HEK293 (cell line): ENCODE measurements at regions not wholly inside any gene's neighbourhood (a gene's known extent, or its start where the extent isn't known, plus 50 kb on each side); places are given as distances from the start of the nearest gene placed in this dataset.

Experiments
- CTCF ChIA-PET: fragments of 350-600 bp; formaldehyde crosslinking; extraction: SDS; loops from one replicate; lab custom pipeline; 2021; ENCODE audit warnings: antibody characterized with exemption; lab: Yijun Ruan, JAX
- POLR2A ChIA-PET: fragments of 300-600 bp; formaldehyde crosslinking; extraction: SDS; loops from one replicate; lab custom pipeline; 2020; ENCODE audit warnings: antibody characterized with exemption, inconsistent platforms; lab: Yijun Ruan, JAX
- H3K27ac ChIP-seq: fragments of 200-500 bp; sonication (Bioruptor generic); 2 replicates; pipeline ENCODE4 v1.5.1; 2014; ENCODE audit warnings: low read depth, low read length, control low read depth, inconsistent platforms; ENCODE audit errors: extremely low read depth
- H3K36me3 ChIP-seq, 2 experiments: fragments of 200-500 bp in 1 of 2; sonication (Bioruptor generic) in 1 of 2; 1 replicate in 1 of 2; 2 replicates in 1 of 2; pipeline ENCODE4 v1.5.1; 2014 to 2017; ENCODE audit warnings: inconsistent platforms in 2 of 2, low read length in 2 of 2; ENCODE audit not compliant: control insufficient read depth in 2 of 2, insufficient read depth in 1 of 2
- H3K4me1 ChIP-seq: fragments of 200-500 bp; sonication (Bioruptor generic); 2 replicates; pipeline ENCODE4 v1.5.1; 2014; ENCODE audit warnings: mild to moderate bottlenecking, low read length, inconsistent platforms; ENCODE audit not compliant: control insufficient read depth, insufficient read depth
- H3K4me3 ChIP-seq: 2 replicates; pipeline ENCODE4 v1.5.1; 2011; ENCODE audit warnings: low read depth, mild to moderate bottlenecking, control low read depth, low read length, moderate library complexity
- H3K9me3 ChIP-seq: fragments of 200-500 bp; sonication (Bioruptor generic); 2 replicates; pipeline ENCODE4 v1.5.1; 2014; ENCODE audit warnings: low read depth, low read length, inconsistent platforms; ENCODE audit not compliant: control insufficient read depth, insufficient read depth
- ZBTB48 ChIP-seq: fragments of 450-650 bp; formaldehyde crosslinking; IDR thresholded peaks from 2 replicates; pipeline ENCODE4 v1.5.1; 2016; ENCODE audit warnings: missing biosample characterization, missing genetic modification characterization
- ZNF138 ChIP-seq: fragments of 450-650 bp; formaldehyde crosslinking; IDR thresholded peaks from 2 replicates; pipeline ENCODE4 v1.5.1; 2016; ENCODE audit warnings: missing biosample characterization, missing genetic modification characterization, borderline replicate concordance
- ZNF335 ChIP-seq: fragments of 450-650 bp; formaldehyde crosslinking; conservative IDR thresholded peaks from 2 replicates; pipeline ENCODE4 v1.5.1; 2016; ENCODE audit warnings: missing biosample characterization, missing genetic modification characterization
- ZNF341 ChIP-seq: fragments of 450-650 bp; formaldehyde crosslinking; IDR thresholded peaks from 2 replicates; pipeline ENCODE4; 2016; ENCODE audit warnings: low read depth, missing biosample characterization, missing genetic modification characterization
- ZNF530 ChIP-seq: fragments of 450-650 bp; formaldehyde crosslinking; IDR thresholded peaks from 2 replicates; pipeline ENCODE4 v1.5.1; 2016; ENCODE audit warnings: low read depth, missing biosample characterization, missing genetic modification characterization
- ZNF558 ChIP-seq: fragments of 450-650 bp; formaldehyde crosslinking; IDR thresholded peaks from 2 replicates; pipeline ENCODE4 v1.5.1; 2016; ENCODE audit warnings: missing biosample characterization, missing genetic modification characterization
- ZNF629 ChIP-seq: fragments of 450-650 bp; formaldehyde crosslinking; IDR thresholded peaks from 2 replicates; pipeline ENCODE4 v1.5.1; 2017; ENCODE audit warnings: missing biosample characterization, missing genetic modification characterization
- ZNF654 ChIP-seq: fragments of 450-650 bp; formaldehyde crosslinking; IDR thresholded peaks from 2 replicates; pipeline ENCODE4 v1.5.1; 2016; ENCODE audit warnings: low read depth, missing biosample characterization, missing genetic modification characterization
- ZNF677 ChIP-seq: fragments of 450-650 bp; IDR thresholded peaks from 2 replicates; pipeline ENCODE4 v1.5.0; 2018; ENCODE audit warnings: missing biosample characterization, mild to moderate bottlenecking, missing genetic modification characterization, moderate library complexity
- ZNF76 ChIP-seq: fragments of 450-650 bp; formaldehyde crosslinking; IDR thresholded peaks from 2 replicates; pipeline ENCODE4; 2016; ENCODE audit warnings: low read depth, missing biosample characterization, missing genetic modification characterization, borderline replicate concordance
- ZNF768 ChIP-seq: fragments of 450-650 bp; formaldehyde crosslinking; IDR thresholded peaks from 2 replicates; pipeline ENCODE4 v1.5.1; 2018; ENCODE audit warnings: missing biosample characterization, mild to moderate bottlenecking, missing genetic modification characterization
- ZNF776 ChIP-seq: fragments of 450-650 bp; formaldehyde crosslinking; IDR thresholded peaks from 2 replicates; pipeline ENCODE4 v1.5.0; 2017; ENCODE audit warnings: missing biosample characterization, missing genetic modification characterization, borderline replicate concordance
- ZNF791 ChIP-seq: fragments of 450-650 bp; formaldehyde crosslinking; IDR thresholded peaks from 2 replicates; pipeline ENCODE4 v1.5.1; 2016; ENCODE audit warnings: missing biosample characterization, missing genetic modification characterization
- TF ChIP-seq, protein P1 (sequence below): IDR thresholded peaks from 2 replicates; pipeline ENCODE4 v1.6.1; 2011; ENCODE audit warnings: mild to moderate bottlenecking, low read depth, low read length, borderline replicate concordance
- TF ChIP-seq, protein P2 (sequence below): fragments of 450-650 bp; formaldehyde crosslinking; IDR thresholded peaks from 2 replicates; pipeline ENCODE4 v1.5.1; 2016; ENCODE audit warnings: missing biosample characterization, missing genetic modification characterization, low read depth
- TF ChIP-seq, protein P3 (sequence below): fragments of 450-650 bp; formaldehyde crosslinking; IDR thresholded peaks from 2 replicates; pipeline ENCODE4 v1.5.1; 2016; ENCODE audit warnings: missing biosample characterization, missing genetic modification characterization
- TF ChIP-seq, protein P4 (sequence below): fragments of 450-650 bp; formaldehyde crosslinking; IDR thresholded peaks from 2 replicates; pipeline ENCODE4; 2016; ENCODE audit warnings: missing biosample characterization, missing genetic modification characterization
- TF ChIP-seq, protein P5 (sequence below): fragments of 450-650 bp; formaldehyde crosslinking; IDR thresholded peaks from 2 replicates; pipeline ENCODE4 v1.5.1; 2016; ENCODE audit warnings: missing biosample characterization, missing genetic modification characterization
- TF ChIP-seq, protein P6 (sequence below): fragments of 450-650 bp; formaldehyde crosslinking; IDR thresholded peaks from 2 replicates; pipeline ENCODE4 v1.5.1; 2017; ENCODE audit warnings: missing biosample characterization, missing genetic modification characterization
- TF ChIP-seq, protein P7 (sequence below): fragments of 450-650 bp; formaldehyde crosslinking; IDR thresholded peaks from 2 replicates; pipeline ENCODE4 v1.5.1; 2016; ENCODE audit warnings: missing biosample characterization, missing genetic modification characterization
- TF ChIP-seq, protein P8 (sequence below): fragments of 450-650 bp; formaldehyde crosslinking; IDR thresholded peaks from 2 replicates; pipeline ENCODE4 v1.5.1; 2016; ENCODE audit warnings: missing biosample characterization, missing genetic modification characterization

DNA sequence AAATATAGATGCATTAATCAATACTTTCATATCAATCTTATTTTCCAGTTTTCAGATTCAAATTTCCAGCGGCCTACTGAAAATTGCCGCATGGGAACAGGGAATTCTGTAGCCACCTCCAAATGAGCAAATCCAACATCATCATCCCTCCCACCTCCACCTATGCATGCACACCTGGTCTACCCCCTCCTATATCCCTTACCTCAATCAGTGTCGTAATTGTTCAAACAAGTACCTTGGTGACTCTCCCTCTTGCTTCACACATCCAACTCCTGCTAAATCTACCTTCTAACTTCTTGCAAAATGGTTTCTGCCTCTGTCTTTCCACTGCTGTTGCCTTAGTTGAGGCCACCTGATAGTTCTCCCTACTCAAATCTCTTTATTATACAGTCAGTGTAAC, 160.1 kb downstream of the SOX9 start:
- H3K36me3 ChIP-seq, result no peaks in the 10 kb centered on the region
- POLR2A ChIA-PET, result no interaction called here
- no peak overlapping the region for H3K27ac ChIP-seq
- H3K4me1 ChIP-seq, result no peaks in the 10 kb centered on the region
- no peaks in the 10 kb centered on the region for H3K9me3 ChIP-seq
- CTCF ChIA-PET, result no interaction called here
- H3K4me3 ChIP-seq, result no peak overlapping the region
- TF ChIP-seq, protein P1, sequence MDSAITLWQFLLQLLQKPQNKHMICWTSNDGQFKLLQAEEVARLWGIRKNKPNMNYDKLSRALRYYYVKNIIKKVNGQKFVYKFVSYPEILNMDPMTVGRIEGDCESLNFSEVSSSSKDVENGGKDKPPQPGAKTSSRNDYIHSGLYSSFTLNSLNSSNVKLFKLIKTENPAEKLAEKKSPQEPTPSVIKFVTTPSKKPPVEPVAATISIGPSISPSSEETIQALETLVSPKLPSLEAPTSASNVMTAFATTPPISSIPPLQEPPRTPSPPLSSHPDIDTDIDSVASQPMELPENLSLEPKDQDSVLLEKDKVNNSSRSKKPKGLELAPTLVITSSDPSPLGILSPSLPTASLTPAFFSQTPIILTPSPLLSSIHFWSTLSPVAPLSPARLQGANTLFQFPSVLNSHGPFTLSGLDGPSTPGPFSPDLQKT, result no peak
- TF ChIP-seq ZNF335 (tag by site-specific recombination) (no peak), ZNF629 (tag by site-specific recombination) (no peak), ZNF76 (no peak), ZNF530 (tag by site-specific recombination) (no peak), ZNF558 (tag by site-specific recombination) (no peak), ZNF654 (tag by site-specific recombination) (no peak), ZNF341 (tag by site-specific recombination) (no peak), ZNF776 (tag by site-specific recombination) (no peak)
- TF ChIP-seq, protein P2, sequence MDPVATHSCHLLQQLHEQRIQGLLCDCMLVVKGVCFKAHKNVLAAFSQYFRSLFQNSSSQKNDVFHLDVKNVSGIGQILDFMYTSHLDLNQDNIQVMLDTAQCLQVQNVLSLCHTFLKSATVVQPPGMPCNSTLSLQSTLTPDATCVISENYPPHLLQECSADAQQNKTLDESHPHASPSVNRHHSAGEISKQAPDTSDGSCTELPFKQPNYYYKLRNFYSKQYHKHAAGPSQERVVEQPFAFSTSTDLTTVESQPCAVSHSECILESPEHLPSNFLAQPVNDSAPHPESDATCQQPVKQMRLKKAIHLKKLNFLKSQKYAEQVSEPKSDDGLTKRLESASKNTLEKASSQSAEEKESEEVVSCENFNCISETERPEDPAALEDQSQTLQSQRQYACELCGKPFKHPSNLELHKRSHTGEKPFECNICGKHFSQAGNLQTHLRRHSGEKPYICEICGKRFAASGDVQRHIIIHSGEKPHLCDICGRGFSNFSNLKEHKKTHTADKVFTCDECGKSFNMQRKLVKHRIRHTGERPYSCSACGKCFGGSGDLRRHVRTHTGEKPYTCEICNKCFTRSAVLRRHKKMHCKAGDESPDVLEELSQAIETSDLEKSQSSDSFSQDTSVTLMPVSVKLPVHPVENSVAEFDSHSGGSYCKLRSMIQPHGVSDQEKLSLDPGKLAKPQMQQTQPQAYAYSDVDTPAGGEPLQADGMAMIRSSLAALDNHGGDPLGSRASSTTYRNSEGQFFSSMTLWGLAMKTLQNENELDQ, result no peak
- TF ChIP-seq, protein P3, sequence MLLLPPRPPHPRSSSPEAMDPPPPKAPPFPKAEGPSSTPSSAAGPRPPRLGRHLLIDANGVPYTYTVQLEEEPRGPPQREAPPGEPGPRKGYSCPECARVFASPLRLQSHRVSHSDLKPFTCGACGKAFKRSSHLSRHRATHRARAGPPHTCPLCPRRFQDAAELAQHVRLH, result no peak
- TF ChIP-seq, protein P4, sequence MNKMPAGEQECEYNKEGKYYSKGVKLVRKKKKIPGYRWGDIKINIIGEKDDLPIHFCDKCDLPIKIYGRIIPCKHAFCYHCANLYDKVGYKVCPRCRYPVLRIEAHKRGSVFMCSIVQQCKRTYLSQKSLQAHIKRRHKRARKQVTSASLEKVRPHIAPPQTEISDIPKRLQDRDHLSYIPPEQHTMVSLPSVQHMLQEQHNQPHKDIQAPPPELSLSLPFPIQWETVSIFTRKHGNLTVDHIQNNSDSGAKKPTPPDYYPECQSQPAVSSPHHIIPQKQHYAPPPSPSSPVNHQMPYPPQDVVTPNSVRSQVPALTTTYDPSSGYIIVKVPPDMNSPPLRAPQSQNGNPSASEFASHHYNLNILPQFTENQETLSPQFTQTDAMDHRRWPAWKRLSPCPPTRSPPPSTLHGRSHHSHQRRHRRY (tag by site-specific recombination), result no peak
- TF ChIP-seq, protein P5, sequence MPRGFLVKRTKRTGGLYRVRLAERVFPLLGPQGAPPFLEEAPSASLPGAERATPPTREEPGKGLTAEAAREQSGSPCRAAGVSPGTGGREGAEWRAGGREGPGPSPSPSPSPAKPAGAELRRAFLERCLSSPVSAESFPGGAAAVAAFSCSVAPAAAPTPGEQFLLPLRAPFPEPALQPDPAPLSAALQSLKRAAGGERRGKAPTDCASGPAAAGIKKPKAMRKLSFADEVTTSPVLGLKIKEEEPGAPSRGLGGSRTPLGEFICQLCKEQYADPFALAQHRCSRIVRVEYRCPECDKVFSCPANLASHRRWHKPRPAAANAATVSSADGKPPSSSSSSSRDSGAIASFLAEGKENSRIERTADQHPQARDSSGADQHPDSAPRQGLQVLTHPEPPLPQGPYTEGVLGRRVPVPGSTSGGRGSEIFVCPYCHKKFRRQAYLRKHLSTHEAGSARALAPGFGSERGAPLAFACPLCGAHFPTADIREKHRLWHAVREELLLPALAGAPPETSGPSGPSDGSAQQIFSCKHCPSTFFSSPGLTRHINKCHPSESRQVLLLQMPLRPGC (tag by site-specific recombination), result no peak
- TF ChIP-seq, protein P6, sequence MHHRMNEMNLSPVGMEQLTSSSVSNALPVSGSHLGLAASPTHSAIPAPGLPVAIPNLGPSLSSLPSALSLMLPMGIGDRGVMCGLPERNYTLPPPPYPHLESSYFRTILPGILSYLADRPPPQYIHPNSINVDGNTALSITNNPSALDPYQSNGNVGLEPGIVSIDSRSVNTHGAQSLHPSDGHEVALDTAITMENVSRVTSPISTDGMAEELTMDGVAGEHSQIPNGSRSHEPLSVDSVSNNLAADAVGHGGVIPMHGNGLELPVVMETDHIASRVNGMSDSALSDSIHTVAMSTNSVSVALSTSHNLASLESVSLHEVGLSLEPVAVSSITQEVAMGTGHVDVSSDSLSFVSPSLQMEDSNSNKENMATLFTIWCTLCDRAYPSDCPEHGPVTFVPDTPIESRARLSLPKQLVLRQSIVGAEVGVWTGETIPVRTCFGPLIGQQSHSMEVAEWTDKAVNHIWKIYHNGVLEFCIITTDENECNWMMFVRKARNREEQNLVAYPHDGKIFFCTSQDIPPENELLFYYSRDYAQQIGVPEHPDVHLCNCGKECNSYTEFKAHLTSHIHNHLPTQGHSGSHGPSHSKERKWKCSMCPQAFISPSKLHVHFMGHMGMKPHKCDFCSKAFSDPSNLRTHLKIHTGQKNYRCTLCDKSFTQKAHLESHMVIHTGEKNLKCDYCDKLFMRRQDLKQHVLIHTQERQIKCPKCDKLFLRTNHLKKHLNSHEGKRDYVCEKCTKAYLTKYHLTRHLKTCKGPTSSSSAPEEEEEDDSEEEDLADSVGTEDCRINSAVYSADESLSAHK, result no peak

DNA sequence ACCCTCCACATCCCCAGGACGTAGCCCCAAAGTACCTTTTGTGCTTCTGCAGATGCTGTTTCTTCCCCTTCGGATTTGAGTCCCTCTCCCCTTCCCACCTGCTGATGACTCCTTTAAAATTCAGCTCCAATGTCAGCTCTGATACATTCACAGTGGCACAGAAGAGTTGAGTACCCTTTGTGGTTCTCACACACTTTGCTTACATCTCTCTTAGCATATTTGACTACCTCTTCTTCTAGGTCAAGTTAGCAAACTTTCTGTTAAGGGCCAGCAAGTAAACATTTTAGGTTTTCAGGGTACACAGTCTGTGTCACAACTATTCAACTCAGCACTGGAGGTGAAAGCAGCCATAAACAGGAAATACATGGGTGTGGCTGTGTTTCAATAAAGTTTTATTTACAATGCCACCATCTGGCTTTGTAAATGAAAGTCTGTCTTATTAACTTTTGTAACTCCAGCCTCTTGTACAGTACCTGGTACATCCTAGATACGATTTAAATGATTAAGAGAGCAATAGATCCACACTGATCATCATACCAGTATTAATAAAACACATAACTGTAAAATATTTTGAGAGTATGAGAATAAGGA, 161.7 kb downstream of the SOX9 start:
- Histone ChIP-seq H3K4me3 (no peak overlapping the region), H3K27ac (no peak overlapping the region), H3K9me3 (no peaks in the 10 kb centered on the region), H3K4me1 (no peaks in the 10 kb centered on the region), H3K36me3 (no peaks in the 10 kb centered on the region)
- POLR2A ChIA-PET, result no interaction called here
- CTCF ChIA-PET, result no interaction called here
- TF ChIP-seq, protein P7, sequence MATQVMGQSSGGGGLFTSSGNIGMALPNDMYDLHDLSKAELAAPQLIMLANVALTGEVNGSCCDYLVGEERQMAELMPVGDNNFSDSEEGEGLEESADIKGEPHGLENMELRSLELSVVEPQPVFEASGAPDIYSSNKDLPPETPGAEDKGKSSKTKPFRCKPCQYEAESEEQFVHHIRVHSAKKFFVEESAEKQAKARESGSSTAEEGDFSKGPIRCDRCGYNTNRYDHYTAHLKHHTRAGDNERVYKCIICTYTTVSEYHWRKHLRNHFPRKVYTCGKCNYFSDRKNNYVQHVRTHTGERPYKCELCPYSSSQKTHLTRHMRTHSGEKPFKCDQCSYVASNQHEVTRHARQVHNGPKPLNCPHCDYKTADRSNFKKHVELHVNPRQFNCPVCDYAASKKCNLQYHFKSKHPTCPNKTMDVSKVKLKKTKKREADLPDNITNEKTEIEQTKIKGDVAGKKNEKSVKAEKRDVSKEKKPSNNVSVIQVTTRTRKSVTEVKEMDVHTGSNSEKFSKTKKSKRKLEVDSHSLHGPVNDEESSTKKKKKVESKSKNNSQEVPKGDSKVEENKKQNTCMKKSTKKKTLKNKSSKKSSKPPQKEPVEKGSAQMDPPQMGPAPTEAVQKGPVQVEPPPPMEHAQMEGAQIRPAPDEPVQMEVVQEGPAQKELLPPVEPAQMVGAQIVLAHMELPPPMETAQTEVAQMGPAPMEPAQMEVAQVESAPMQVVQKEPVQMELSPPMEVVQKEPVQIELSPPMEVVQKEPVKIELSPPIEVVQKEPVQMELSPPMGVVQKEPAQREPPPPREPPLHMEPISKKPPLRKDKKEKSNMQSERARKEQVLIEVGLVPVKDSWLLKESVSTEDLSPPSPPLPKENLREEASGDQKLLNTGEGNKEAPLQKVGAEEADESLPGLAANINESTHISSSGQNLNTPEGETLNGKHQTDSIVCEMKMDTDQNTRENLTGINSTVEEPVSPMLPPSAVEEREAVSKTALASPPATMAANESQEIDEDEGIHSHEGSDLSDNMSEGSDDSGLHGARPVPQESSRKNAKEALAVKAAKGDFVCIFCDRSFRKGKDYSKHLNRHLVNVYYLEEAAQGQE, result no peak
- TF ChIP-seq ZNF138 (tag by site-specific recombination) (no peak), ZBTB48 (no peak), ZNF791 (no peak), ZNF677 (tag by site-specific recombination) (no peak), ZNF768 (no peak)
- TF ChIP-seq, protein P8, sequence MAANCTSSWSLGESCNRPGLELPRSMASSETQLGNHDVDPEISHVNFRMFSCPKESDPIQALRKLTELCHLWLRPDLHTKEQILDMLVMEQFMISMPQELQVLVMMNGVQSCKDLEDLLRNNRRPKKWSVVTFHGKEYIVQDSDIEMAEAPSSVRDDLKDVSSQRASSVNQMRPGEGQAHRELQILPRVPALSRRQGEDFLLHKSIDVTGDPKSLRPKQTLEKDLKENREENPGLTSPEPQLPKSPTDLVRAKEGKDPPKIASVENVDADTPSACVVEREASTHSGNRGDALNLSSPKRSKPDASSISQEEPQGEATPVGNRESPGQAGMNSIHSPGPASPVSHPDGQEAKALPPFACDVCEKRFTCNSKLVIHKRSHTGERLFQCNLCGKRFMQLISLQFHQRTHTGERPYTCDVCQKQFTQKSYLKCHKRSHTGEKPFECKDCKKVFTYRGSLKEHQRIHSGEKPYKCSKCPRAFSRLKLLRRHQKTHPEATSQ (tag by site-specific recombination), result no peak
